Smooth muscle cell (in vitro differentiated cells): ENCODE measurements at regions not wholly inside any gene's neighbourhood (a gene's known extent, or its start where the extent isn't known, plus 50 kb on each side); places are given as distances from the start of the nearest gene placed in this dataset.
A peak's percentile ranks its signal among the peaks of the same experiment; 100 is the strongest.

Source experiments
- DNase-seq: peaks from one replicate; lab custom pipeline; 2025; ENCODE audit not compliant: unreplicated experiment; lab: John Stamatoyannopoulos, UW
- H2AFZ ChIP-seq: fragments of 200-600 bp; sonication (generic); 2 replicates; pipeline ENCODE4 v1.6.0; 2016; ENCODE audit warnings: antibody characterized with exemption, low read depth, mild to moderate bottlenecking
- H3F3A ChIP-seq: fragments of 200-600 bp; sonication (generic); 2 replicates; pipeline ENCODE4 v1.6.0; 2017; ENCODE audit warnings: antibody characterized with exemption, low read depth
- H3K27ac ChIP-seq: fragments of 200-600 bp; sonication (generic); 2 replicates; pipeline ENCODE4 v1.5.1; 2016; ENCODE audit warnings: low read depth, mild to moderate bottlenecking
- H3K27me3 ChIP-seq: fragments of 200-600 bp; sonication (generic); 2 replicates; pipeline ENCODE4 v1.6.1; 2016; ENCODE audit warnings: low read depth, mild to moderate bottlenecking
- H3K36me3 ChIP-seq: fragments of 200-600 bp; sonication (generic); 2 replicates; pipeline ENCODE4 v1.5.1; 2016; ENCODE audit warnings: low read depth
- H3K4me1 ChIP-seq: fragments of 200-600 bp; sonication (generic); 2 replicates; pipeline ENCODE4 v1.5.1; 2016; ENCODE audit warnings: low read depth
- H3K4me2 ChIP-seq: fragments of 200-600 bp; sonication (generic); 2 replicates; pipeline ENCODE4 v1.6.0; 2016; ENCODE audit warnings: mild to moderate bottlenecking
- H3K4me3 ChIP-seq: fragments of 200-600 bp; sonication (generic); 2 replicates; pipeline ENCODE4 v1.5.1; 2016; ENCODE audit warnings: mild to moderate bottlenecking
- H3K79me2 ChIP-seq: fragments of 200-600 bp; sonication (generic); 2 replicates; pipeline ENCODE4 v1.6.0; 2016; ENCODE audit warnings: low read depth, mild to moderate bottlenecking
- H3K9ac ChIP-seq: fragments of 200-600 bp; sonication (generic); 2 replicates; pipeline ENCODE4 v1.6.0; 2016; ENCODE audit warnings: low read depth
- H3K9me3 ChIP-seq: fragments of 200-600 bp; sonication (generic); replicated peaks from 2 replicates; pipeline ENCODE4 v1.5.1; 2016; ENCODE audit warnings: low read depth
- H4K20me1 ChIP-seq: fragments of 200-600 bp; sonication (generic); 2 replicates; pipeline ENCODE4 v1.6.0; 2016; ENCODE audit warnings: low read depth
- CTCF ChIP-seq: fragments of 200-600 bp; sonication (generic); IDR thresholded peaks from 2 replicates; pipeline ENCODE4 v1.5.1; 2017; ENCODE audit warnings: borderline replicate concordance, mild to moderate bottlenecking, antibody characterized with exemption; ENCODE audit not compliant: insufficient read depth, poor library complexity, severe bottlenecking
- WGBS: methylation state at CpG from one replicate; pipeline ENCODE4 v1.1.7; 2016; ENCODE audit warnings: low lambda C conversion rate; 5-methylcytosine and 5-hydroxymethylcytosine counted together

GRCh38 chr1:118717893-118718292 is 270.2 kb downstream of the TBX15 start:
- no peaks in the 10 kb centered on the region for H3F3A ChIP-seq
- TF ChIP-seq CTCF = no peak
- H4K20me1 ChIP-seq = no peaks in the 10 kb centered on the region
- no peaks in the 10 kb centered on the region for H3K27me3 ChIP-seq
- no peaks in the 10 kb centered on the region for H3K4me1 ChIP-seq
- no peak for DNase-seq
- H3K9ac ChIP-seq = no peak overlapping the region
- no peaks in the 10 kb centered on the region for H3K79me2 ChIP-seq
- no peak overlapping the region for H3K4me2 ChIP-seq
- H2AFZ ChIP-seq = no peak overlapping the region
- H3K27ac ChIP-seq = no peak overlapping the region
- WGBS = 84% methylated on average over 3 of the region's 3 CpGs
- no peaks in the 10 kb centered on the region for H3K9me3 ChIP-seq
- H3K4me3 ChIP-seq = no peak overlapping the region
- H3K36me3 ChIP-seq = no peaks in the 10 kb centered on the region

GRCh38 chr1:118716775-118717174 is 271.4 kb downstream of the TBX15 start:
- no peak overlapping the region for H3K4me3 ChIP-seq
- H3F3A ChIP-seq = no peaks in the 10 kb centered on the region
- no peaks in the 10 kb centered on the region for H3K27me3 ChIP-seq
- no peaks in the 10 kb centered on the region for H3K9me3 ChIP-seq
- no peaks in the 10 kb centered on the region for H3K4me1 ChIP-seq
- H4K20me1 ChIP-seq = no peaks in the 10 kb centered on the region
- WGBS = 76% methylated on average over 1 of the region's 1 CpG
- DNase-seq = no peak
- no peak overlapping the region for H2AFZ ChIP-seq
- TF ChIP-seq CTCF = peak; percentile 39
- H3K36me3 ChIP-seq = no peaks in the 10 kb centered on the region
- H3K9ac ChIP-seq = no peak overlapping the region
- no peak overlapping the region for H3K4me2 ChIP-seq
- H3K79me2 ChIP-seq = no peaks in the 10 kb centered on the region
- no peak overlapping the region for H3K27ac ChIP-seq

DNA sequence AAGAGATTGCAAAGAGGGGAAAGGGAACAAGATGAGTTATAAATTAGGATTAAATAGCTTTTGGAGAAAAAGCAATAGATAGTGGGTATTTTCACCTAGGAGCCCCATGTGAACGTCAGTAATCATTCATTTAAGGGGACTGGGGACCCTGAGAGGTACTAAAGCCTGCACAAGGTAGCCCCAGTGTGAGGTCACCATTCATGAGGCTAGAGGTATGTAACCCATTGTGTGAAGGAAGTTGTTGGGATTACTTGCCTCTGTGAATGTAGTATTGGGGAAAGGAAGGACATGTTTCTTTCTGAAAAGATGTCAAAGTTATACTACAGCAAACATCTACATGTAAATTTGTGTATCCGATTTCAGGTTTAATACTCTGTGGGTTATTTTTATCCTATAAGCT is 276.8 kb downstream of the TBX15 start:
- H3K9ac ChIP-seq = no peak overlapping the region
- H3K27me3 ChIP-seq = no peaks in the 10 kb centered on the region
- H2AFZ ChIP-seq = no peak overlapping the region
- DNase-seq = no peak
- no peak overlapping the region for H3K4me3 ChIP-seq
- no peak for TF ChIP-seq CTCF
- H3F3A ChIP-seq = no peaks in the 10 kb centered on the region
- no peaks in the 10 kb centered on the region for H3K79me2 ChIP-seq
- no peak overlapping the region for H3K27ac ChIP-seq
- H3K9me3 ChIP-seq = no peaks in the 10 kb centered on the region
- no peaks in the 10 kb centered on the region for H3K4me1 ChIP-seq
- WGBS = 86% methylated on average over 2 of the region's 2 CpGs
- no peaks in the 10 kb centered on the region for H4K20me1 ChIP-seq
- H3K36me3 ChIP-seq = no peaks in the 10 kb centered on the region
- no peak overlapping the region for H3K4me2 ChIP-seq

DNA sequence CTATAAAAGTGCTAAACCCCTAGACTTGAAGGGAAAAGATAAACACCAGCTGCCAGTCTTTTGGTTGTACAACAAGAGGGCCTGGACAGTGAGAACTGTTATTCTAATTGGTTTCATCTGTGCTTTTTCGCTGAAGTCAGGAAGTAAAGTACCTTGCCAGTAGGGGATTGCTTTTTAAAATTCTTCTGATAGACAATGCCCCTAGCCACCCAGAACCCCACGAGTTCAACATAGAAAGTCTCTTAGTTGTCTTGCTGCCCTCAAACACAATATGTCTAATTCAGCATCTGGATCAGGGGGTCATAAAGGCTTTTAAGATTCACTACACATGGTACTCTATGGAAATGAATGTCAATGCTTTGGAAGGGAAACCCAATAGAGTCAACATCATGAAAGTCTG is 289.2 kb downstream of the TBX15 start:
- Histone ChIP-seq H4K20me1 (no peaks in the 10 kb centered on the region), H3K9me3 (no peaks in the 10 kb centered on the region), H3K4me2 (no peak overlapping the region), H3K79me2 (no peaks in the 10 kb centered on the region), H3K27ac (no peak overlapping the region), H2AFZ (no peak overlapping the region), H3K9ac (no peak overlapping the region), H3K27me3 (peaks cover 3% of the 10 kb centered on the region), H3K4me3 (no peak overlapping the region), H3K36me3 (no peaks in the 10 kb centered on the region), H3F3A (no peaks in the 10 kb centered on the region), H3K4me1 (no peaks in the 10 kb centered on the region)
- WGBS = 27% methylated on average over 2 of the region's 2 CpGs
- no peak for TF ChIP-seq CTCF
- DNase-seq = no peak
